A549 (cell line): ENCODE measurements at regions not wholly inside any gene's neighbourhood (a gene's known extent, or its start where the extent isn't known, plus 50 kb on each side); places are given as distances from the start of the nearest gene placed in this dataset.

Source experiments
- ATAC-seq, 2 experiments: fragments of 200-7000 bp in 1 of 2; fragments of >200 bp in 1 of 2; cut with Nextera tagmentation in 1 of 2; cut with Tn5 transposase in 1 of 2; 3 replicates each; pipeline versions ENCODE4 v1.8.0 to v1.9.1; 2018 to 2020; ENCODE audit warnings: mild to moderate bottlenecking in 1 of 2, moderate library complexity in 1 of 2
- CTCF ChIA-PET: fragments of 300-600 bp; sonication (Branson Sonifier 250); formaldehyde crosslinking; extraction: SDS; loops from one replicate; lab custom pipeline; 2021; ENCODE audit warnings: antibody characterized with exemption, inconsistent platforms; lab: Yijun Ruan, JAX
- POLR2A ChIA-PET: fragments of 350-600 bp; formaldehyde crosslinking; extraction: SDS; loops from one replicate; lab custom pipeline; 2021; ENCODE audit warnings: antibody characterized with exemption, inconsistent platforms; lab: Yijun Ruan, JAX
- DNase-seq, 2 experiments: peaks; one replicate each; pipeline versions ENCODE4 v3.0.0 to v3.0.0-alpha.2; 2011 to 2016; ENCODE audit warnings: low read depth in 1 of 2, low spot score in 1 of 2
- FAIRE-seq: peaks from 2 replicates; lab custom pipeline; 2011; peaks lifted over from hg19 to GRCh38; lab: Jason Lieb, UNC
- H3K27ac ChIP-seq, 2 experiments: fragments of >200 bp; sonication (Bioruptor Twin); formaldehyde crosslinking; 3 replicates each; pipeline ENCODE4 v1.5.1; 2016 to 2017
- H3K4me1 ChIP-seq: fragments of >200 bp; sonication (Bioruptor Twin); formaldehyde crosslinking; 3 replicates; pipeline ENCODE4 v1.6.1; 2016
- H3K4me2 ChIP-seq: fragments of >200 bp; sonication (Bioruptor Twin); formaldehyde crosslinking; 3 replicates; pipeline ENCODE4 v1.6.1; 2016
- H3K4me3 ChIP-seq: fragments of >200 bp; sonication (Bioruptor Twin); formaldehyde crosslinking; 3 replicates; pipeline ENCODE4 v1.5.1; 2016
- H3K9me3 ChIP-seq: fragments of >200 bp; sonication (Bioruptor Twin); formaldehyde crosslinking; 3 replicates; pipeline ENCODE4 v1.6.1; 2016
- CBX2 ChIP-seq: fragments of 200-600 bp; sonication (generic); IDR thresholded peaks from 2 replicates; pipeline ENCODE4 v1.6.1; 2016; ENCODE audit warnings: low read depth, mild to moderate bottlenecking, borderline replicate concordance
- CBX8 ChIP-seq: fragments of 200-600 bp; sonication (generic); IDR thresholded peaks from 2 replicates; pipeline ENCODE4 v1.6.1; 2016
- CEBPB ChIP-seq, 2 experiments: fragments of >200 bp in 1 of 2; sonication (Bioruptor Twin) in 1 of 2; formaldehyde crosslinking in 1 of 2; IDR thresholded peaks; 2 replicates each; pipeline ENCODE4 v1.6.1; 2012 to 2016
- CHD4 ChIP-seq: fragments of 200-600 bp; sonication (generic); IDR thresholded peaks from 2 replicates; pipeline ENCODE4 v1.6.1; 2016; ENCODE audit warnings: antibody characterized with exemption, mild to moderate bottlenecking, borderline replicate concordance
- EHMT2 ChIP-seq: fragments of 200-600 bp; sonication (generic); IDR thresholded peaks from 2 replicates; pipeline ENCODE4 v1.6.1; 2016; ENCODE audit warnings: antibody characterized with exemption, low read depth, mild to moderate bottlenecking, moderate library complexity
- FOXS1 ChIP-seq: fragments of 250-450 bp; sonication (Bioruptor Pico); IDR thresholded peaks from 2 replicates; pipeline ENCODE4 v1.5.0; 2020; ENCODE audit warnings: mild to moderate bottlenecking, moderate library complexity
- HDAC2 ChIP-seq: fragments of 200-600 bp; sonication (generic); IDR thresholded peaks from 2 replicates; pipeline ENCODE4 v1.6.1; 2016
- HEYL ChIP-seq: fragments of 250-450 bp; sonication (Bioruptor Pico); IDR thresholded peaks from 2 replicates; pipeline ENCODE4 v1.8.0; 2021; ENCODE audit warnings: mild to moderate bottlenecking, moderate library complexity
- HOXA7 ChIP-seq: fragments of 250-450 bp; sonication (Bioruptor Pico); IDR thresholded peaks from 2 replicates; pipeline ENCODE4 v1.5.0; 2020; ENCODE audit warnings: mild to moderate bottlenecking, moderate library complexity
- HOXB5 ChIP-seq: fragments of 250-450 bp; sonication (Bioruptor Pico); IDR thresholded peaks from 2 replicates; pipeline ENCODE4 v1.5.0; 2020; ENCODE audit warnings: mild to moderate bottlenecking, moderate library complexity
- KDM1A ChIP-seq: fragments of 200-600 bp; sonication (generic); IDR thresholded peaks from 2 replicates; pipeline ENCODE4 v1.6.1; 2016; ENCODE audit warnings: low read depth, mild to moderate bottlenecking
- KDM5A ChIP-seq: fragments of 200-600 bp; sonication (generic); IDR thresholded peaks from 2 replicates; pipeline ENCODE4 v1.6.1; 2016; ENCODE audit warnings: antibody characterized with exemption, mild to moderate bottlenecking
- NPAS2 ChIP-seq: fragments of 250-450 bp; sonication (Bioruptor Pico); IDR thresholded peaks from 2 replicates; pipeline ENCODE4 v1.8.0; 2022; ENCODE audit warnings: mild to moderate bottlenecking, moderate library complexity, borderline replicate concordance
- ZFP36 ChIP-seq: fragments of 450-650 bp; IDR thresholded peaks from 2 replicates; pipeline ENCODE4 v1.6.1; 2014; ENCODE audit warnings: borderline replicate concordance; ENCODE audit not compliant: partially characterized antibody
- WGBS: methylation state at CpG from one replicate; pipeline ENCODE4 v1.1.6; 2017; ENCODE audit errors: missing lambda C conversion rate; 5-methylcytosine and 5-hydroxymethylcytosine counted together
- TF ChIP-seq, protein P1 (sequence below): IDR thresholded peaks from 2 replicates; pipeline ENCODE4 v1.6.1; 2012
- TF ChIP-seq, protein P2 (sequence below): fragments of 200-600 bp; sonication (generic); IDR thresholded peaks from 2 replicates; pipeline ENCODE4 v1.6.1; 2016; ENCODE audit warnings: antibody characterized with exemption, mild to moderate bottlenecking, moderate library complexity
- TF ChIP-seq, protein P3 (sequence below): fragments of >200 bp; sonication (Bioruptor Twin); formaldehyde crosslinking; IDR thresholded peaks from 3 replicates; pipeline ENCODE4 v1.5.1; 2016
- TF ChIP-seq, protein P4 (sequence below): fragments of 250-450 bp; sonication (Bioruptor Pico); IDR thresholded peaks from 2 replicates; pipeline ENCODE4 v1.5.0; 2021; ENCODE audit warnings: mild to moderate bottlenecking, moderate library complexity, borderline replicate concordance
- TF ChIP-seq, protein P5 (sequence below): fragments of 250-450 bp; sonication (Bioruptor Pico); IDR thresholded peaks from 2 replicates; pipeline ENCODE4 v1.5.0; 2020; ENCODE audit warnings: low read depth, mild to moderate bottlenecking, moderate library complexity

DNA sequence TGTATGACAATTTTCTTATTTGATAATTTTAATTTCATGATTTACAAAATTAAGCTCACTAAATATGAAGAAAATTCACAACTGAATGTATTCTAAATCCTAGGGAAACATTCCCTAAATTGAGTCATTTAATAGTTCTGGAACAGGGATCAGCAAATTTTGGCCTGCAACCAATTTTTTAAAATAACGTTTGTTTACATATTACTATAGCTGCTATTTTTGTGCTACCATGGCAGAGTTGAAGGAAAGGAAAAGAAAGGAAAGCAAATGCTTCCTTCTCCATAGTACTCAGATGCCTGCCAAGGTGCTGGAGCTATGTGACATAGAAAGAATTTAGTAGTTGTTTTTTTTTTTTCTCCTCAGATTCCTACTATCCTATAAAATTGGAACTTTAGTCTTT is 1307.7 kb upstream of the LRRTM3 start:
- WGBS: 22% methylated on average over 1 of the region's 1 CpG
- Histone ChIP-seq H3K4me2 (no peak overlapping the region), H3K4me3 (no peak overlapping the region), H3K27ac (no peak overlapping the region), H3K4me1 (no peaks in the 10 kb centered on the region), H3K9me3 (no peaks in the 10 kb centered on the region; the same call in 2 of the 3 replicates)
- TF ChIP-seq, protein P1, sequence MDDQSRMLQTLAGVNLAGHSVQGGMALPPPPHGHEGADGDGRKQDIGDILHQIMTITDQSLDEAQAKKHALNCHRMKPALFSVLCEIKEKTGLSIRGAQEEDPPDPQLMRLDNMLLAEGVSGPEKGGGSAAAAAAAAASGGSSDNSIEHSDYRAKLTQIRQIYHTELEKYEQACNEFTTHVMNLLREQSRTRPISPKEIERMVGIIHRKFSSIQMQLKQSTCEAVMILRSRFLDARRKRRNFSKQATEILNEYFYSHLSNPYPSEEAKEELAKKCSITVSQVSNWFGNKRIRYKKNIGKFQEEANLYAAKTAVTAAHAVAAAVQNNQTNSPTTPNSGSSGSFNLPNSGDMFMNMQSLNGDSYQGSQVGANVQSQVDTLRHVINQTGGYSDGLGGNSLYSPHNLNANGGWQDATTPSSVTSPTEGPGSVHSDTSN: no peak
- TF ChIP-seq, protein P2, sequence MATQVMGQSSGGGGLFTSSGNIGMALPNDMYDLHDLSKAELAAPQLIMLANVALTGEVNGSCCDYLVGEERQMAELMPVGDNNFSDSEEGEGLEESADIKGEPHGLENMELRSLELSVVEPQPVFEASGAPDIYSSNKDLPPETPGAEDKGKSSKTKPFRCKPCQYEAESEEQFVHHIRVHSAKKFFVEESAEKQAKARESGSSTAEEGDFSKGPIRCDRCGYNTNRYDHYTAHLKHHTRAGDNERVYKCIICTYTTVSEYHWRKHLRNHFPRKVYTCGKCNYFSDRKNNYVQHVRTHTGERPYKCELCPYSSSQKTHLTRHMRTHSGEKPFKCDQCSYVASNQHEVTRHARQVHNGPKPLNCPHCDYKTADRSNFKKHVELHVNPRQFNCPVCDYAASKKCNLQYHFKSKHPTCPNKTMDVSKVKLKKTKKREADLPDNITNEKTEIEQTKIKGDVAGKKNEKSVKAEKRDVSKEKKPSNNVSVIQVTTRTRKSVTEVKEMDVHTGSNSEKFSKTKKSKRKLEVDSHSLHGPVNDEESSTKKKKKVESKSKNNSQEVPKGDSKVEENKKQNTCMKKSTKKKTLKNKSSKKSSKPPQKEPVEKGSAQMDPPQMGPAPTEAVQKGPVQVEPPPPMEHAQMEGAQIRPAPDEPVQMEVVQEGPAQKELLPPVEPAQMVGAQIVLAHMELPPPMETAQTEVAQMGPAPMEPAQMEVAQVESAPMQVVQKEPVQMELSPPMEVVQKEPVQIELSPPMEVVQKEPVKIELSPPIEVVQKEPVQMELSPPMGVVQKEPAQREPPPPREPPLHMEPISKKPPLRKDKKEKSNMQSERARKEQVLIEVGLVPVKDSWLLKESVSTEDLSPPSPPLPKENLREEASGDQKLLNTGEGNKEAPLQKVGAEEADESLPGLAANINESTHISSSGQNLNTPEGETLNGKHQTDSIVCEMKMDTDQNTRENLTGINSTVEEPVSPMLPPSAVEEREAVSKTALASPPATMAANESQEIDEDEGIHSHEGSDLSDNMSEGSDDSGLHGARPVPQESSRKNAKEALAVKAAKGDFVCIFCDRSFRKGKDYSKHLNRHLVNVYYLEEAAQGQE: no peak
- TF ChIP-seq CEBPB (IDR thresholded peaks at IDR 0.05) (no peak), HOXB5 (CRISPR knock-in tag) (no peak), EHMT2 (no peak), CHD4 (no peak), HEYL (CRISPR knock-in tag) (no peak), CBX2 (no peak), CBX8 (no peak), FOXS1 (CRISPR knock-in tag) (no peak), HOXA7 (CRISPR knock-in tag) (no peak), ZFP36 (no peak), KDM5A (no peak), KDM1A (no peak), HDAC2 (no peak), NPAS2 (no peak)
- TF ChIP-seq, protein P3, sequence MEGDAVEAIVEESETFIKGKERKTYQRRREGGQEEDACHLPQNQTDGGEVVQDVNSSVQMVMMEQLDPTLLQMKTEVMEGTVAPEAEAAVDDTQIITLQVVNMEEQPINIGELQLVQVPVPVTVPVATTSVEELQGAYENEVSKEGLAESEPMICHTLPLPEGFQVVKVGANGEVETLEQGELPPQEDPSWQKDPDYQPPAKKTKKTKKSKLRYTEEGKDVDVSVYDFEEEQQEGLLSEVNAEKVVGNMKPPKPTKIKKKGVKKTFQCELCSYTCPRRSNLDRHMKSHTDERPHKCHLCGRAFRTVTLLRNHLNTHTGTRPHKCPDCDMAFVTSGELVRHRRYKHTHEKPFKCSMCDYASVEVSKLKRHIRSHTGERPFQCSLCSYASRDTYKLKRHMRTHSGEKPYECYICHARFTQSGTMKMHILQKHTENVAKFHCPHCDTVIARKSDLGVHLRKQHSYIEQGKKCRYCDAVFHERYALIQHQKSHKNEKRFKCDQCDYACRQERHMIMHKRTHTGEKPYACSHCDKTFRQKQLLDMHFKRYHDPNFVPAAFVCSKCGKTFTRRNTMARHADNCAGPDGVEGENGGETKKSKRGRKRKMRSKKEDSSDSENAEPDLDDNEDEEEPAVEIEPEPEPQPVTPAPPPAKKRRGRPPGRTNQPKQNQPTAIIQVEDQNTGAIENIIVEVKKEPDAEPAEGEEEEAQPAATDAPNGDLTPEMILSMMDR: no peak
- TF ChIP-seq, protein P4, sequence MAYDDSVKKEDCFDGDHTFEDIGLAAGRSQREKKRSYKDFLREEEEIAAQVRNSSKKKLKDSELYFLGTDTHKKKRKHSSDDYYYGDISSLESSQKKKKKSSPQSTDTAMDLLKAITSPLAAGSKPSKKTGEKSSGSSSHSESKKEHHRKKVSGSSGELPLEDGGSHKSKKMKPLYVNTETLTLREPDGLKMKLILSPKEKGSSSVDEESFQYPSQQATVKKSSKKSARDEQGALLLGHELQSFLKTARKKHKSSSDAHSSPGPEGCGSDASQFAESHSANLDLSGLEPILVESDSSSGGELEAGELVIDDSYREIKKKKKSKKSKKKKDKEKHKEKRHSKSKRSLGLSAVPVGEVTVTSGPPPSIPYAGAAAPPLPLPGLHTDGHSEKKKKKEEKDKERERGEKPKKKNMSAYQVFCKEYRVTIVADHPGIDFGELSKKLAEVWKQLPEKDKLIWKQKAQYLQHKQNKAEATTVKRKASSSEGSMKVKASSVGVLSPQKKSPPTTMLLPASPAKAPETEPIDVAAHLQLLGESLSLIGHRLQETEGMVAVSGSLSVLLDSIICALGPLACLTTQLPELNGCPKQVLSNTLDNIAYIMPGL: no peak
- TF ChIP-seq, protein P5, sequence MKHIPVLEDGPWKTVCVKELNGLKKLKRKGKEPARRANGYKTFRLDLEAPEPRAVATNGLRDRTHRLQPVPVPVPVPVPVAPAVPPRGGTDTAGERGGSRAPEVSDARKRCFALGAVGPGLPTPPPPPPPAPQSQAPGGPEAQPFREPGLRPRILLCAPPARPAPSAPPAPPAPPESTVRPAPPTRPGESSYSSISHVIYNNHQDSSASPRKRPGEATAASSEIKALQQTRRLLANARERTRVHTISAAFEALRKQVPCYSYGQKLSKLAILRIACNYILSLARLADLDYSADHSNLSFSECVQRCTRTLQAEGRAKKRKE (CRISPR knock-in tag): no peak
- DNase-seq (no peak), ATAC-seq (no peak), FAIRE-seq (no peak)
- POLR2A ChIA-PET: no interaction called here
- CTCF ChIA-PET: no interaction called here
